Adrenal gland (tissue), 9 donors: ENCODE measurements at regions not wholly inside any gene's neighbourhood (a gene's known extent, or its start where the extent isn't known, plus 50 kb on each side); places are given as distances from the start of the nearest gene placed in this dataset.
A peak's percentile ranks its signal among the peaks of the same experiment; 100 is the strongest.
"Not testable (repeated sequence)": the region's sequence is repeated elsewhere in the genome, so short reads cannot be mapped to it uniquely, and the experiment has no call there.

ENCODE experiments used
- DNase-seq, 7 donors: peaks; one replicate each; pipeline ENCODE4 v3.0.0-alpha.2; 2019 to 2020
- H3K27ac ChIP-seq, 5 donors: fragments of 200-600 bp; sonication (generic) in 4 of 5; 1 replicate in 3 of 5; 2 replicates in 2 of 5; pipeline versions ENCODE4 v1.5.1 to v1.8.0; 2016 to 2020; ENCODE audit warnings: mild to moderate bottlenecking in 1 of 5
- H3K27me3 ChIP-seq: fragments of 200-600 bp; 2 replicates; pipeline ENCODE4 v1.8.0; 2021
- H3K36me3 ChIP-seq, 2 donors: fragments of 200-600 bp; replicated peaks in 1 of 2; 1 replicate in 1 of 2; 2 replicates in 1 of 2; pipeline versions ENCODE4 v1.5.1 to v1.8.0; 2018 to 2022
- H3K4me1 ChIP-seq, 2 donors: fragments of 200-600 bp; replicated peaks in 1 of 2; 1 replicate in 1 of 2; 2 replicates in 1 of 2; pipeline versions ENCODE4 v1.5.1 to v1.8.0; 2018 to 2021
- H3K4me3 ChIP-seq, 4 donors: fragments of 200-600 bp; sonication (generic) in 3 of 4; one replicate each; pipeline ENCODE4 v1.5.1; 2016 to 2018
- H3K9me3 ChIP-seq, 3 donors: fragments of 200-600 bp; sonication (generic) in 1 of 3; replicated peaks in 1 of 3; 1 replicate in 2 of 3; 2 replicates in 1 of 3; pipeline versions ENCODE4 v1.5.1 to v1.8.0; 2016 to 2021
- POLR2A ChIP-seq, 2 donors: fragments of 450-650 bp; IDR thresholded peaks; one replicate each; pipeline ENCODE4 v1.6.1; 2017; ENCODE audit warnings: antibody characterized with exemption in 2 of 2, mild to moderate bottlenecking in 2 of 2, moderate library complexity in 1 of 2
- WGBS, 4 donors: extraction: QIAGEN DNeasy Blood & Tissue Kit in 2 of 4; methylation state at CpG; one replicate each; pipeline versions ENCODE4 v1.1.5 to v1.1.7; 2013 to 2017; 5-methylcytosine and 5-hydroxymethylcytosine counted together
- intact Hi-C, 2 donors: fragments of 100-400 bp; cut with DNase I; formaldehyde crosslinking; loops; one replicate each; pipeline versions ENCODE4 v1.14.1 to v1.15.0; 2022 to 2023
- TF ChIP-seq, protein P1 (sequence below), 6 experiments: fragments of 450-650 bp in 4 of 6; fragments of 200-600 bp in 2 of 6; sonication (generic) in 1 of 6; IDR thresholded peaks; 1 replicate in 5 of 6; 2 replicates in 1 of 6; pipeline versions ENCODE4 v1.5.1 to v1.8.0; 2016 to 2021; ENCODE audit warnings: antibody characterized with exemption in 6 of 6, mild to moderate bottlenecking in 2 of 6, moderate library complexity in 1 of 6
- donor health status: healthy with polysubstance abuse.
- donor health status: Bipolar disorder and iron deficiency.
- donor health status: DM: yes; HTN: yes; CAD: no.
- donor health status: DM: no; HTN: no; CAD: no.
- donor health status: DM: no; HTN: no; CAD: no.

- DNase-seq: no peak
- no peaks in the 10 kb centered on the region for H3K36me3 ChIP-seq
- no peaks in the 10 kb centered on the region for H3K9me3 ChIP-seq
- no peaks in the 10 kb centered on the region for H3K27me3 ChIP-seq
- 76 to 84% (median 81%) methylated on average over 4 of the region's 4 CpGs for WGBS, 4 donors
- no peak overlapping the region for H3K4me3 ChIP-seq
- H3K27ac ChIP-seq: no peak overlapping the region
- H3K4me1 ChIP-seq: peaks cover under 1 to 2% of the 10 kb centered on the region in 2 donors
- TF ChIP-seq, protein P1, sequence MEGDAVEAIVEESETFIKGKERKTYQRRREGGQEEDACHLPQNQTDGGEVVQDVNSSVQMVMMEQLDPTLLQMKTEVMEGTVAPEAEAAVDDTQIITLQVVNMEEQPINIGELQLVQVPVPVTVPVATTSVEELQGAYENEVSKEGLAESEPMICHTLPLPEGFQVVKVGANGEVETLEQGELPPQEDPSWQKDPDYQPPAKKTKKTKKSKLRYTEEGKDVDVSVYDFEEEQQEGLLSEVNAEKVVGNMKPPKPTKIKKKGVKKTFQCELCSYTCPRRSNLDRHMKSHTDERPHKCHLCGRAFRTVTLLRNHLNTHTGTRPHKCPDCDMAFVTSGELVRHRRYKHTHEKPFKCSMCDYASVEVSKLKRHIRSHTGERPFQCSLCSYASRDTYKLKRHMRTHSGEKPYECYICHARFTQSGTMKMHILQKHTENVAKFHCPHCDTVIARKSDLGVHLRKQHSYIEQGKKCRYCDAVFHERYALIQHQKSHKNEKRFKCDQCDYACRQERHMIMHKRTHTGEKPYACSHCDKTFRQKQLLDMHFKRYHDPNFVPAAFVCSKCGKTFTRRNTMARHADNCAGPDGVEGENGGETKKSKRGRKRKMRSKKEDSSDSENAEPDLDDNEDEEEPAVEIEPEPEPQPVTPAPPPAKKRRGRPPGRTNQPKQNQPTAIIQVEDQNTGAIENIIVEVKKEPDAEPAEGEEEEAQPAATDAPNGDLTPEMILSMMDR (IDR thresholded peaks at IDR 0.05): no peak
- TF ChIP-seq POLR2A (IDR thresholded peaks at IDR 0.05): no peak
- intact Hi-C loops: no loop called here
These were observed 153.6 kb upstream of the GRK3 start for GRCh38 chr22:25410849-25411248.

- Histone ChIP-seq H3K4me3 (no peak overlapping the region), H3K27me3 (no peaks in the 10 kb centered on the region), H3K27ac (no peak overlapping the region), H3K36me3 (no peaks in the 10 kb centered on the region), H3K4me1 (no peaks in the 10 kb centered on the region), H3K9me3 (no peaks in the 10 kb centered on the region)
- no peak for TF ChIP-seq POLR2A (IDR thresholded peaks at IDR 0.05)
- TF ChIP-seq, protein P1 (IDR thresholded peaks at IDR 0.05): no peak
- intact Hi-C loops: no loop called here
- 89 to 95% (median 93%) methylated on average over 1 of the region's 1 CpG for WGBS, 4 donors
- no peak for DNase-seq
These were observed 150.9 kb upstream of the GRK3 start for GRCh38 chr22:25413620-25414019.

GRCh38 chr22:25415731-25416130, 148.7 kb upstream of the GRK3 start:
- H3K4me1 ChIP-seq, H3K9me3 ChIP-seq, H3K36me3 ChIP-seq, H3K4me3 ChIP-seq, H3K27me3 ChIP-seq, DNase-seq, intact Hi-C loops, H3K27ac ChIP-seq: not testable (repeated sequence)
- 63 to 76% (median 67%) methylated on average over 3 to 4 of the region's 4 CpGs for WGBS, 4 donors

- H3K4me1 ChIP-seq, H3K4me3 ChIP-seq, DNase-seq, H3K9me3 ChIP-seq, H3K36me3 ChIP-seq, intact Hi-C loops, H3K27ac ChIP-seq: not testable (repeated sequence)
- peaks cover 19% of the 10 kb centered on the region for H3K27me3 ChIP-seq
- 66 to 95% (median 90%) methylated on average over 2 of the region's 2 CpGs for WGBS, 4 donors
These were observed 146.6 kb upstream of the GRK3 start for GRCh38 chr22:25417826-25418225.

DNA sequence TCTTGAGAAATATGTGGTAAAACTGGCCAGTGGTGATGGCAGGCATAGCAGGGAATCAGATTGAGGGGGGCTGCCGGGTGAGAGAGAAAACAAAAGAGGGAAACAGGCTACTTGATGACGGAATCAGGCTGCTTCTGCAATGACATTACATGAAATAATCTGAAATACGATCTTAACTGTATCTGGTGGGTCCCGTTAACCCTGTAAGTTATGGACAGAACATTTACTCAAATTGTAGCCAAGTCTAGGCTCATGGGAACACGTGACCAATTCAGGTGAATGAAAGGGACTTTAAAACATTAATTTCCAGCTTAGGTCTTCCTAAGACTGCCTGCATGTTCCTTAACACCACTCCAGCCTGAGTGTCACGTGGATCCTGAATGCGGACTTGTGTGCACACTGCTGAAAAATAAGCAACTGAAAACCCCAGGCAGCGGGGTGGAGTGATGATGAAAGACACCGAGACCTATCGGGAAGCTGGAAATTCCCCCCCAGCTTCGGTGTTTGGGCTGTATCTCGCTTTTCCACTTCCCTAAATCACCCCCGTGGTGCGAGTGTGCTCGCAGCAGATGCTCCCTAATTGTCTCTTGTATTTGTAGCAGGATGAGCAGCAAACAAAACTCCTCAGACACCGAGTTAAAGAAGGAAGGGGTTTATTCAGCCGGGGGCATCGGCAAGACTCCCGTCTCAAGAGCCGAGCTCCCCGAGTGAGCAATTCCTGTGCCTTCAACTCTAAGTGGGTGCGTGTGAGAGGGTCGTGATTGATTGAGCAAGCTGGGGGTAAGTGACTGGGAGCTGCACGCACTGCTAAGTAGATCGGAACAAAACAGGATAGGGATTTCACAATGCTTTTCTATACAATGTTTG, 145.0 kb upstream of the GRK3 start:
- H3K27ac ChIP-seq: peak overlapping the region in 2 of 5 donors; percentile 28 to 71
- no peak overlapping the region for H3K4me3 ChIP-seq
- H3K4me1 ChIP-seq: peaks cover 5 to 9% of the 10 kb centered on the region in 2 donors
- TF ChIP-seq, protein P1 (IDR thresholded peaks at IDR 0.05): no peak
- TF ChIP-seq POLR2A (IDR thresholded peaks at IDR 0.05): no peak
- H3K36me3 ChIP-seq: no peaks in the 10 kb centered on the region
- peaks cover 28% of the 10 kb centered on the region for H3K27me3 ChIP-seq
- peak; percentile 32 to 79 (median 55) for DNase-seq
- intact Hi-C loops: no loop called here
- H3K9me3 ChIP-seq: no peaks in the 10 kb centered on the region
- 34 to 43% (median 39%) methylated on average over 25 of the region's 25 CpGs for WGBS, 4 donors

- H3K27ac ChIP-seq, H3K4me3 ChIP-seq, intact Hi-C loops, H3K9me3 ChIP-seq, H3K4me1 ChIP-seq, DNase-seq, H3K36me3 ChIP-seq: not testable (repeated sequence)
- peaks cover 31% of the 10 kb centered on the region for H3K27me3 ChIP-seq
- 56 to 72% (median 68%) methylated on average over 6 of the region's 6 CpGs for WGBS, 4 donors
These were observed 144.4 kb upstream of the GRK3 start for GRCh38 chr22:25420114-25420441.
